Neural progenitor cell (in vitro differentiated cells): ENCODE measurements at regions not wholly inside any gene's neighbourhood (a gene's known extent, or its start where the extent isn't known, plus 50 kb on each side); places are given as distances from the start of the nearest gene placed in this dataset.

Source experiments
- DNase-seq: peaks from one replicate; pipeline ENCODE4 v3.0.0-alpha.2; 2016; ENCODE audit warnings: low spot score
- H2AFZ ChIP-seq: fragments of 200-600 bp; sonication (generic); replicated peaks from 2 replicates; pipeline ENCODE4 v1.6.1; 2016; ENCODE audit warnings: antibody characterized with exemption
- H3F3A ChIP-seq: fragments of 200-600 bp; sonication (generic); 2 replicates; pipeline ENCODE4 v1.6.1; 2016; ENCODE audit warnings: antibody characterized with exemption, low read depth
- H3K27ac ChIP-seq: fragments of 200-600 bp; sonication (generic); 2 replicates; pipeline ENCODE4 v1.5.1; 2016; ENCODE audit warnings: mild to moderate bottlenecking
- H3K27me3 ChIP-seq: fragments of 200-600 bp; sonication (generic); 2 replicates; pipeline ENCODE4 v1.6.1; 2016; ENCODE audit warnings: mild to moderate bottlenecking, moderate library complexity
- H3K36me3 ChIP-seq: fragments of 200-600 bp; sonication (generic); 2 replicates; pipeline ENCODE4 v1.5.1; 2016
- H3K4me1 ChIP-seq: fragments of 200-600 bp; sonication (generic); 2 replicates; pipeline ENCODE4 v1.6.1; 2016; ENCODE audit warnings: mixed run types
- H3K4me2 ChIP-seq: fragments of 200-600 bp; sonication (generic); 2 replicates; pipeline ENCODE4 v1.6.1; 2016
- H3K4me3 ChIP-seq: fragments of 200-600 bp; sonication (generic); 2 replicates; pipeline ENCODE4 v1.5.1; 2016
- H3K79me2 ChIP-seq: fragments of 200-600 bp; sonication (generic); 2 replicates; pipeline ENCODE4 v1.6.1; 2016; ENCODE audit warnings: low read depth
- H3K9ac ChIP-seq: fragments of 200-600 bp; sonication (generic); 2 replicates; pipeline ENCODE4 v1.6.1; 2016
- H3K9me3 ChIP-seq: fragments of 200-600 bp; sonication (generic); 2 replicates; pipeline ENCODE4 v1.5.1; 2016; ENCODE audit warnings: low read depth
- H4K20me1 ChIP-seq: fragments of 200-600 bp; sonication (generic); 2 replicates; pipeline ENCODE4 v1.6.1; 2016; ENCODE audit warnings: low read depth
- H3K27ac Mint-ChIP-seq: 3 replicates; pipeline ENCODE4 v1.8.0; 2021; ENCODE audit warnings: mixed read lengths
- H3K27me3 Mint-ChIP-seq: 2 replicates; pipeline ENCODE4 v1.8.0; 2022; ENCODE audit warnings: low read depth, mild to moderate bottlenecking, inconsistent platforms, moderate library complexity, mixed read lengths; ENCODE audit not compliant: insufficient read depth
- H3K36me3 Mint-ChIP-seq: 3 replicates; pipeline ENCODE4 v1.8.0; 2021; ENCODE audit warnings: mixed read lengths
- H3K4me1 Mint-ChIP-seq: 3 replicates; pipeline ENCODE4 v1.8.0; 2021; ENCODE audit warnings: mixed read lengths
- H3K4me3 Mint-ChIP-seq: 3 replicates; pipeline ENCODE4 v1.8.0; 2021; ENCODE audit warnings: mild to moderate bottlenecking, moderate library complexity, mixed read lengths
- H3K9me3 Mint-ChIP-seq: 3 replicates; pipeline ENCODE4 v1.8.0; 2020; ENCODE audit warnings: mixed read lengths
- EZH2 ChIP-seq: fragments of 200-600 bp; sonication (generic); IDR thresholded peaks from 2 replicates; pipeline ENCODE4 v1.6.1; 2017; ENCODE audit warnings: antibody characterized with exemption, mild to moderate bottlenecking, moderate library complexity
- EZH2phosphoT487 ChIP-seq: fragments of 200-600 bp; sonication (generic); IDR thresholded peaks from 2 replicates; pipeline ENCODE4 v1.6.1; 2017; ENCODE audit warnings: antibody characterized with exemption
- TF ChIP-seq, protein P1 (sequence below): fragments of 200-600 bp; sonication (generic); IDR thresholded peaks from 2 replicates; pipeline ENCODE4 v1.5.1; 2017; ENCODE audit warnings: antibody characterized with exemption, mild to moderate bottlenecking

DNA sequence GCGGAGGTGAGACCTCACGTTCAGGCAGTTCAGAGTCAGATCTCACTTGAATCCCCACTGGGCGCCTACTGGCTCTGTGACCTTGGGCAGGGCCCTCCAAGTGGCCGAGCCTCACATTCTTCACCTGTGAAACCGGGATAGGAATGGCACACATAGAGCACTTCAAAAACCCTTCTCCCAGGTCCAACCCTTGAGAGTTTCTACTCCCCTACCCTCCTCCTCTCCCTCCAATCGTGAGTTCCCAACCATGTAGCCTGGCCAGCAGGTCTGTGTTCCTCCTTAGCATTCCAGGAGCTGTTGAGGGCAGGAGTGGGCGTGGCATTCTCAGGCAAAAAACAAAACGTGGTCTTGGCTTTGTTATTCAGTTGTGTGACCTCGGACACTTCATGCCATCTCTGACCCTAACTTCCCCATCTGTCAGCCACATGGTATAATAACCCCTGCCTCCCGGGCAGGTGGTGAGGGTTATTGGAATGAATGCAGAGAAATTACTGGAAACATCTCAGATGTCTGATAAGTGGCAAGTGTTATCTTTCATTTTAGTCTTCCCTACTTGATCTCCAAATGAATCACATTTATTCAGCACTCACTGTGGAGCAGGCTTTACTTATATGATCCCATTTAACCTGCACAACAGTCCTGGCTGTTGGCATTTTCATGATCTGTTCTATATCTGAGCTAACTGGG, 112.8 kb upstream of the BOD1 start:
- Mint-ChIP-seq H3K4me3 (no peak overlapping the region), H3K36me3 (no peaks in the 10 kb centered on the region), H3K27ac (no peak overlapping the region), H3K4me1 (peaks cover 12% of the 10 kb centered on the region), H3K9me3 (peaks cover 2% of the 10 kb centered on the region), H3K27me3 (peaks cover 6% of the 10 kb centered on the region)
- H3K36me3 ChIP-seq, result no peaks in the 10 kb centered on the region
- H3K9ac ChIP-seq, result no peak overlapping the region
- H4K20me1 ChIP-seq, result no peaks in the 10 kb centered on the region
- H3K27ac ChIP-seq, result no peak overlapping the region
- H3K79me2 ChIP-seq, result no peaks in the 10 kb centered on the region
- peaks cover 3% of the 10 kb centered on the region for H3K9me3 ChIP-seq
- H3K4me3 ChIP-seq, result no peak overlapping the region
- no peaks in the 10 kb centered on the region for H3K4me1 ChIP-seq
- H3K4me2 ChIP-seq, result no peak overlapping the region
- H3K27me3 ChIP-seq, result no peaks in the 10 kb centered on the region
- no peaks in the 10 kb centered on the region for H3F3A ChIP-seq
- no peak overlapping the region for H2AFZ ChIP-seq
- TF ChIP-seq EZH2phosphoT487 (no peak), EZH2 (no peak)
- TF ChIP-seq, protein P1, sequence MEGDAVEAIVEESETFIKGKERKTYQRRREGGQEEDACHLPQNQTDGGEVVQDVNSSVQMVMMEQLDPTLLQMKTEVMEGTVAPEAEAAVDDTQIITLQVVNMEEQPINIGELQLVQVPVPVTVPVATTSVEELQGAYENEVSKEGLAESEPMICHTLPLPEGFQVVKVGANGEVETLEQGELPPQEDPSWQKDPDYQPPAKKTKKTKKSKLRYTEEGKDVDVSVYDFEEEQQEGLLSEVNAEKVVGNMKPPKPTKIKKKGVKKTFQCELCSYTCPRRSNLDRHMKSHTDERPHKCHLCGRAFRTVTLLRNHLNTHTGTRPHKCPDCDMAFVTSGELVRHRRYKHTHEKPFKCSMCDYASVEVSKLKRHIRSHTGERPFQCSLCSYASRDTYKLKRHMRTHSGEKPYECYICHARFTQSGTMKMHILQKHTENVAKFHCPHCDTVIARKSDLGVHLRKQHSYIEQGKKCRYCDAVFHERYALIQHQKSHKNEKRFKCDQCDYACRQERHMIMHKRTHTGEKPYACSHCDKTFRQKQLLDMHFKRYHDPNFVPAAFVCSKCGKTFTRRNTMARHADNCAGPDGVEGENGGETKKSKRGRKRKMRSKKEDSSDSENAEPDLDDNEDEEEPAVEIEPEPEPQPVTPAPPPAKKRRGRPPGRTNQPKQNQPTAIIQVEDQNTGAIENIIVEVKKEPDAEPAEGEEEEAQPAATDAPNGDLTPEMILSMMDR, result no peak
- DNase-seq, result no peak

DNA sequence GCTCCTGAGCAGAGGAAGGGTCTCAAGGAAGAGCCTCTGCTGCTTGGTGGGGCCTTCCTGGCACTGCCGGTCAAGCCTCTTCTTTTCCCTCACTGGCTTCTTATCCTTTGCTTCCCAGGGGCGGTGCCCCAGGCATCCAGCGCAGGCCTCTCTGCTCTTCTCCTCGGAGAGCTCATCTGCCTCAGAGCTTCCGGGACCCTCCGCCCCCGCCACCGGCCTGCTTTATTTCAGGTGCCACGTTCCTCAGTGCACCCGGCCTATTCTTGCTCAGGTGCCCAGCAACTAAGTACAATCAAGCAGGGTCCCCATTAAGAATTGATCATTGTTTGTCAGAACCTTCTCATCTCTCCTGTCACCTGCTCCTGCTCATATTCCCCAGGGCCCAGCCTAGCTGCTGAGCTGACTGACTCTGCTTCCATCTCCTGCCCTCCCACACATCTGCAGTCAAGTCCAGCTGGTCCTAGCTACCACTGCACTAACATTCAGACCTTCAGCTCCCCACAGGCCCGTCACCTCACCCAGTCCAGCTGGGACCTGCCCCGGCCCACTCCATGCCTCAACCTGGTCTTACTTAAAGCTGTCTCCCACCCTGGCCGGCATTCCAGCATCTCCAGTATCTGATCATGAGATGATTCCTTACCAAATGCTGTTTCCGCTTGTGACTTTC, 114.3 kb upstream of the BOD1 start:
- no peaks in the 10 kb centered on the region for H3K27me3 ChIP-seq
- Mint-ChIP-seq H3K27me3 (peaks cover 13% of the 10 kb centered on the region), H3K4me3 (no peak overlapping the region), H3K9me3 (no peaks in the 10 kb centered on the region), H3K36me3 (no peaks in the 10 kb centered on the region), H3K27ac (peak overlapping the region; percentile 15), H3K4me1 (peaks cover 22% of the 10 kb centered on the region)
- H3K4me2 ChIP-seq, result no peak overlapping the region
- no peak overlapping the region for H3K9ac ChIP-seq
- no peak overlapping the region for H3K27ac ChIP-seq
- H3K4me3 ChIP-seq, result no peak overlapping the region
- peaks cover 10% of the 10 kb centered on the region for H3K4me1 ChIP-seq
- no peaks in the 10 kb centered on the region for H3K79me2 ChIP-seq
- peaks cover 3% of the 10 kb centered on the region for H3K9me3 ChIP-seq
- no peaks in the 10 kb centered on the region for H3K36me3 ChIP-seq
- no peak for DNase-seq
- no peak for TF ChIP-seq EZH2
- TF ChIP-seq EZH2phosphoT487, result no peak
- TF ChIP-seq, protein P1, result no peak
- H3F3A ChIP-seq, result no peaks in the 10 kb centered on the region
- H4K20me1 ChIP-seq, result no peaks in the 10 kb centered on the region
- no peak overlapping the region for H2AFZ ChIP-seq

DNA sequence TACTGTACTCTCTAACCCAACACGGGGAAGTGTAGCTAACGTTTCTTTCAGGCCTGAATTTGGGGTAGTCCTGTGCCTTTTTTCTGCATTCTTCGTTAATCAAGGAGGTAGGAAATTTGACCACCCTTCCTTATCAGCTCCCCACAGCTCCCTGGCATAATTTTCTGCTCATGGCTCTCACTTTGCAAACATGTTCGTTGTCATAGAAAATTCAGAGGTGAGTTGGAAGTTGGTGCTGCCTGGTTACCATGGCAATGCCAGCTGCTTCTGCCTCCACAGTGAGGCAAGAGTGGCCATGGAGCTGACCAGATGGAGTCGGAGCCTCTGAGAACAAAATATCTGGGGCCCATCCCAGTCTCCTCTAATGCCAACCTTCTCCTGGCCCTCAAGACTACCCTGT, 116.6 kb upstream of the BOD1 start:
- no peaks in the 10 kb centered on the region for H3K79me2 ChIP-seq
- Mint-ChIP-seq H3K36me3 (no peaks in the 10 kb centered on the region), H3K4me3 (no peak overlapping the region), H3K27me3 (peaks cover 10% of the 10 kb centered on the region), H3K27ac (peak overlapping the region; percentile 87), H3K4me1 (peaks cover 36% of the 10 kb centered on the region), H3K9me3 (no peaks in the 10 kb centered on the region)
- TF ChIP-seq EZH2phosphoT487, result no peak
- no peak for TF ChIP-seq EZH2
- TF ChIP-seq, protein P1, result no peak
- H3K4me3 ChIP-seq, result no peak overlapping the region
- no peaks in the 10 kb centered on the region for H3K27me3 ChIP-seq
- peaks cover 10% of the 10 kb centered on the region for H3K4me1 ChIP-seq
- H4K20me1 ChIP-seq, result no peaks in the 10 kb centered on the region
- no peaks in the 10 kb centered on the region for H3K9me3 ChIP-seq
- no peak for DNase-seq
- no peak overlapping the region for H3K9ac ChIP-seq
- no peak overlapping the region for H3K27ac ChIP-seq
- H2AFZ ChIP-seq, result no peak overlapping the region
- no peaks in the 10 kb centered on the region for H3K36me3 ChIP-seq
- no peak overlapping the region for H3K4me2 ChIP-seq
- H3F3A ChIP-seq, result no peaks in the 10 kb centered on the region
